ENCODE measurements at regions not wholly inside any gene's neighbourhood (a gene's known extent, or its start where the extent isn't known, plus 50 kb on each side); places are given as distances from the start of the nearest gene placed in this dataset.

GRCh38 chr11:17150521-17150920 lies 57.3 kb downstream of the PIK3C2A start:
- H3K27ac ChIP-seq, result no peak overlapping the region

GRCh38 chr11:17148536-17148935 lies 59.2 kb downstream of the PIK3C2A start:
- intact Hi-C loops (cut with DNase I), result no loop called here
- H3K36me3 ChIP-seq, result peaks cover 7 to 9% of the 10 kb centered on the region in 2 donors
- no peak overlapping the region for H3K27ac ChIP-seq
- H3K4me3 ChIP-seq, result no peak overlapping the region
- H3K9me3 ChIP-seq, result no peaks in the 10 kb centered on the region
- H3K27me3 ChIP-seq, result no peaks in the 10 kb centered on the region
- no peak for TF ChIP-seq CTCF (IDR thresholded peaks at IDR 0.05)
- H3K4me1 ChIP-seq, result peaks cover 0 to 15% of the 10 kb centered on the region in 2 donors
- no peak for DNase-seq (ENCODE audit: low spot score in 2 of 2)

More at GRCh38 chr11:17150521-17150920, 57.3 kb downstream of the PIK3C2A start:
- intact Hi-C loops (cut with DNase I), result no loop called here
- H3K36me3 ChIP-seq, result peaks cover 0 to 5% of the 10 kb centered on the region in 2 donors
- peaks cover 0 to 26% of the 10 kb centered on the region in 2 donors for H3K4me1 ChIP-seq
- no peak for TF ChIP-seq CTCF (IDR thresholded peaks at IDR 0.05)
- DNase-seq (ENCODE audit: low spot score in 2 of 2), result no peak
- no peaks in the 10 kb centered on the region for H3K27me3 ChIP-seq
- H3K9me3 ChIP-seq, result no peaks in the 10 kb centered on the region
- H3K4me3 ChIP-seq, result no peak overlapping the region

GRCh38 chr11:17145972-17146371 lies 61.8 kb downstream of the PIK3C2A start:
- intact Hi-C loops (cut with DNase I), result no loop called here
- Histone ChIP-seq H3K9me3 (no peaks in the 10 kb centered on the region), H3K27ac (no peak overlapping the region), H3K4me3 (no peak overlapping the region), H3K36me3 (peaks cover 7 to 25% of the 10 kb centered on the region in 2 donors), H3K27me3 (no peaks in the 10 kb centered on the region), H3K4me1 (peaks cover 0 to 6% of the 10 kb centered on the region in 2 donors)
- no peak for DNase-seq (ENCODE audit: low spot score in 2 of 2)
- TF ChIP-seq CTCF (IDR thresholded peaks at IDR 0.05), result no peak

GRCh38 chr11:17142450-17142849 lies 65.0 kb upstream of the RPS13 start:
- H3K4me3 ChIP-seq, result no peak overlapping the region
- no peak overlapping the region for H3K27ac ChIP-seq
- no peaks in the 10 kb centered on the region for H3K27me3 ChIP-seq
- intact Hi-C loops (cut with DNase I), result no loop called here
- TF ChIP-seq CTCF (IDR thresholded peaks at IDR 0.05), result no peak
- no peak for DNase-seq (ENCODE audit: low spot score in 2 of 2)
- no peaks in the 10 kb centered on the region for H3K4me1 ChIP-seq
- peaks cover 7 to 26% of the 10 kb centered on the region in 2 donors for H3K36me3 ChIP-seq
- H3K9me3 ChIP-seq, result no peaks in the 10 kb centered on the region

- no peak for TF ChIP-seq CTCF (IDR thresholded peaks at IDR 0.05)
- no peaks in the 10 kb centered on the region for H3K27me3 ChIP-seq
- H3K9me3 ChIP-seq, result no peaks in the 10 kb centered on the region
- intact Hi-C loops (cut with DNase I), result no loop called here
- no peak overlapping the region for H3K4me3 ChIP-seq
- H3K36me3 ChIP-seq, result peaks cover 7 to 23% of the 10 kb centered on the region in 2 donors
- H3K27ac ChIP-seq, result no peak overlapping the region
- no peaks in the 10 kb centered on the region for H3K4me1 ChIP-seq
- no peak for DNase-seq (ENCODE audit: low spot score in 2 of 2)
Measured at GRCh38 chr11:17141156-17141555, 63.7 kb upstream of the RPS13 start.

GRCh38 chr11:17138562-17138961 lies 61.1 kb upstream of the RPS13 start:
- intact Hi-C loops (cut with DNase I), result no loop called here
- TF ChIP-seq CTCF (IDR thresholded peaks at IDR 0.05), result no peak
- no peak overlapping the region for H3K27ac ChIP-seq
- H3K9me3 ChIP-seq, result no peaks in the 10 kb centered on the region
- no peaks in the 10 kb centered on the region for H3K4me1 ChIP-seq
- H3K27me3 ChIP-seq, result no peaks in the 10 kb centered on the region
- no peak overlapping the region for H3K4me3 ChIP-seq
- DNase-seq (ENCODE audit: low spot score in 2 of 2), result no peak
- H3K36me3 ChIP-seq, result peaks cover 11 to 34% of the 10 kb centered on the region in 2 donors
